Hematopoietic multipotent progenitor cell (in vitro differentiated cells): ENCODE measurements at regions not wholly inside any gene's neighbourhood (a gene's known extent, or its start where the extent isn't known, plus 50 kb on each side); places are given as distances from the start of the nearest gene placed in this dataset.
"Not testable (repeated sequence)": the region's sequence is repeated elsewhere in the genome, so short reads cannot be mapped to it uniquely, and the experiment has no call there.

Source experiments
- DNase-seq, 3 donors: peaks; one replicate each; pipeline ENCODE4 v3.0.0-alpha.2; 2011 to 2015; ENCODE audit warnings: low read depth in 2 of 3, low spot score in 2 of 3

DNA sequence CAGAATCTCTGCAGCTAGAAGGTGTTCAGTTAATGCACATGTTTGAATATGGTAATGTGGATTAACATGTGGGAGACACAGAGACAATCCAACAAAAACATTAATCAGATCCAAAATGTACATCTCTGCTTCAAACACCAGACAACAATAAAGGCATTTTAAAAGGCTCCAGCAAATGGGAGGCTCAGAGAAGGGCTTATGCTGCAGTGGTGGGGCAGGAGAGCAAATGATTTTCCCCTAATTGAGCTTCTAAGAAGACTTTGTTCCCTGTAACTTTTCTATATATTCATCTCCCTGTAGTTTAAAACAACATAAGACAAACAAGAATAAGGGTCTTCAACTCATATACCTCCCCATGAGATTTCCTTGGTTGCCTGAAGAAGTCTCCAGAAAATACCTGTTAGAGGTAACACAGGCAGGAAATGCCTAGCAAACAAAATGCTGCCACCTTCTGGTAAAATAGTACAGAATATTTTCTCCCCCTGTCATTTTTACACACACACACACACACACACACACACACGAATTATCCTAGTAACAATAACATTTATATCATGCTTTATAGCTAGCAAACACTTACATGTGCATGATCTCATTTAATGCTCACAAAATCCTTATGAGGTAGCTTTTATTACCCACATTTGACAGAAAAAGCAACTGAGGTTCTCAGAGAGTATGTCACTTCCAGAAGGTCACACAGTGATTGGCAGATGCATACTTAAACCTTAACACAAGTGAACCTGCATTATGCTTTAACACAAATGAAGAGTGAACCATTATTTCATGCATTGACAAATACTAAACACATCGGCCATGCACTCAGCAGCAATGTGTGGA, 123.4 kb upstream of the MB21D2 start:
- peak in 2 of 3 donors; percentile 25 to 53 for DNase-seq

DNA sequence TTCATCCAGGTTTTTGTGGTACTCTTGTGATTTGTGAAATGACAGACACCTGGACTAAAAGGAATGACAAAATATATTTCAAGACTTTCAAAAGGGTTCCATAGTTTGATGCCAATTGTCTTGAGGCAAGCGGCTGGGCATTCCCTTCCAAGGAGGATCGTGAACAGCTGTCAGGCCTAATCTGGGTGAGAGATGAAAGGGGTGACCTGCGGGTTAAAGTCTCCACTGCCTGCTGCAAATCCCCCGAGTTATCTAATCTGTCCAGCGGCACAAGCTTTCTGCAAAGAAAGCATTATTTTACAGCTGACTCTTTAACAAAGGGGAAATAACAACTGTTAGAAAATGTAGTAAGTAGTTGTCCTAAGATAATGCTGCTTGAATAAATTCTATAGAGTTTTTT, 128.7 kb upstream of the MB21D2 start:
- DNase-seq = no peak

DNA sequence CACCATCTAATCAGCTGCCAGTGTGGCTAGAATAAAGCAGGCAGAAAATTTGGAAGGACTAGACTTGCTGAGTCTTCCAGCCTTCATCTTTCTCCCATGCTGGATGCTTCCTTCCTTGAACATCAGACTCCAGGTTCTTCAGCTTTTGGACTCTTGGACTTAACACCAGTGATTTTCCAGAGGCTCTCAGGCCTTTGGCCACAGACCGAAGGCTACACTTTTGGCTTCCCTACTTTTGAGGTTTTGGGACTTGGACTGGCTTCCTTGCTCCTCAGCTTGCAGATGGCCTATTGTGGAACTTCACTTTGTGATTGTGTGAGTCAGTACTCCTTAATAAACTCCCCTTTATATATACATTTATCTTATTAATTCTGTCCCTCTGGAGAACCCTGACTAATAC, 129.8 kb upstream of the MB21D2 start:
- not testable (repeated sequence) for DNase-seq

- no peak for DNase-seq
Measured at GRCh38 chr3:193048127-193048526, 130.5 kb upstream of the MB21D2 start.

- no peak for DNase-seq
Measured at GRCh38 chr3:193049935-193050334, 132.3 kb upstream of the MB21D2 start.

- DNase-seq = no peak
Measured at GRCh38 chr3:193051314-193051713, 133.7 kb upstream of the MB21D2 start.

DNA sequence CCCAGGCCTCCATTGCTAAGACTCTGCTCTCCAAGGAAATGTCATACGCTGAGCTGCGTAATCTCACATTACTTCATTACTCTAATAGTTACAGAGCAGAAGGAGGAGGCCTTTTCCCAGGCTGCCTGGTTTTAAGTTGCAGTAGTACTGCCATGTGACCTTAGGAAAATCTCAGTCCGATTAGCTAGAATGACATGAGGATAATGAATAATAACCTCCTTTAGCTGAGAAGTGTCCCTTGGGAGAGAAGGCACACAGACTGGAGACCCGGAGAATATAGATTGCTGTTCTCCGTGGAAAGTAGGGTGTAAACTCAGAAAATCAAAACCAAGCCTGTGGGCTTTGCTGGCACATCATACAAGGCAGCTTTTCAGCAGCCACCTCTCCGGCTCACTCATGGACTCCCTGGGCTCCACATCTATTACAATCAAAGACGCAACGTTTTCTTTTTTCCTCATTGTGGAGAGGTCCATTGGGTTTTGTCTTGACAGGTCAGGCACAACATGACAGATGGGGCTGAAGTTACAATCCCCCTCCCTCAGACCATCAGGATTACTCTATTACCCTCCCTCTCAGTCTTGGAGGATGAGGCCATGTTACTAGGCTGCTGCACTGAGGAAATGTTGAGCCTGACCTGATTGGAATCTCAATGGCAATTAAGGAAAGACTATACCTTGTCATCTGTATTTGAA, 134.8 kb upstream of the MB21D2 start:
- no peak for DNase-seq

- no peak for DNase-seq
Measured at GRCh38 chr3:193053046-193053435, 135.4 kb upstream of the MB21D2 start.

DNA sequence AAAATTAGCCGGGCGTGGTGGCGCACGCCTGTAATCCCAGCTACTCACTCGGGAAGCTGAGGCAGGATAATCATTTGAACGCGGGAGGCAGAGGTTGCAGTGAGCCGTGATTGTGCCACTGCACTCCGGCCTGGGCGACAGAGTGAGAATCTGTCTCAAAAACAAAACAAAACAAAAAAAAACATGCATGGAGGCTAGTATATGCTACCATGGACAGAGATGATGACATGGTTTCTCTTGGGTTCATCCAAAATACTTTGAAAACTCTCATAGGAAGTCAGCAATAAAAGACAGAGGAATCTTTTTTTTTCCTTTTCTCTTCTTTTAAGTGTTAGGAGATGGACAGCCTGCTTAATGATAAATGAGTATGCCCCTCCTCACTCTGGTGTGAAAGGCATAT, 137.7 kb upstream of the MB21D2 start:
- DNase-seq = no peak

- no peak for DNase-seq
Measured at GRCh38 chr3:193057616-193058015, 140.0 kb upstream of the MB21D2 start.

- no peak for DNase-seq
Measured at GRCh38 chr3:193060748-193061546, 143.3 kb upstream of the MB21D2 start.

GRCh38 chr3:193068365-193068764, 150.7 kb upstream of the MB21D2 start:
- no peak for DNase-seq

DNA sequence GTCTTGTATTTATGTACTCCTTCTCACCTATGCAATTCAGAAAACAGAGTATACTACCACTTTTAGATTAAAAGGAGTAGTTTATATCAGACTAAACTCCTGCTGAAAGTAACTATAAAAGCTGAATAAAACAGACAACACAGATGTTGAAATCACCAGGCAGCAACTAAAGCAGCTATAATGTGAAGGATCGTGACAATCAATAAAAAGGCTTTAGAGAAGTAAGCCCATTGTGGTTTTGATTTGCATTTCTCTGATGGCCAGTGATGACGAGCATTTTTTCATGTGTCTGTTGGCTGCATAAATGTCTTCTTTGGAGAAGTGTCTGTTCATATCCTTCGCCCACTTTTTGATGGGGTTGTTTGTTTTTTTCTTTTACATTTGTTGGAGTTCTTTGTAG, 152.1 kb upstream of the MB21D2 start:
- not testable (repeated sequence) for DNase-seq

- no peak for DNase-seq
Measured at GRCh38 chr3:193078996-193079753, 161.5 kb upstream of the MB21D2 start.

- no peak for DNase-seq
Measured at GRCh38 chr3:193080821-193081365, 160.1 kb upstream of the PLAAT1 start.

GRCh38 chr3:193085655-193086054, 155.4 kb upstream of the PLAAT1 start:
- no peak for DNase-seq

DNA sequence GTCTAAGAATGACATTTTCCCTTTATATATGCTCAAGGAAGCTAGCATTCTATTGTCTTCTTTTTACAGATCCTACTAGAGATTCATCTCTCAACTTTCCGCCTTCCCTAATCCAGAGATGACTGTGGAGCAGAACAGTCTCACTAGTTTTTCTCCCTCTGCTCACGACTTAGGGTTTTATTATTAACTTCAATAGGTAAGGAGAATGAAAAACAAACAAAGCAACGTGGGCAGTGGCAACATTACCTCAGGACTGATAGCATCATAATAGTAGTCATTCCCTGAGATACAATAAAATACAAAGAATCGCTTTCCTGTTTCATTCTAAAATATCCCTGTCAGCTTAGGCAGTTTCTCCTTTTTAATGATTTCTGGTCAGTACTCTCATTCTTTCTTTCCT, 154.3 kb upstream of the PLAAT1 start:
- no peak for DNase-seq

GRCh38 chr3:193087336-193087735, 153.7 kb upstream of the PLAAT1 start:
- DNase-seq = no peak

DNA sequence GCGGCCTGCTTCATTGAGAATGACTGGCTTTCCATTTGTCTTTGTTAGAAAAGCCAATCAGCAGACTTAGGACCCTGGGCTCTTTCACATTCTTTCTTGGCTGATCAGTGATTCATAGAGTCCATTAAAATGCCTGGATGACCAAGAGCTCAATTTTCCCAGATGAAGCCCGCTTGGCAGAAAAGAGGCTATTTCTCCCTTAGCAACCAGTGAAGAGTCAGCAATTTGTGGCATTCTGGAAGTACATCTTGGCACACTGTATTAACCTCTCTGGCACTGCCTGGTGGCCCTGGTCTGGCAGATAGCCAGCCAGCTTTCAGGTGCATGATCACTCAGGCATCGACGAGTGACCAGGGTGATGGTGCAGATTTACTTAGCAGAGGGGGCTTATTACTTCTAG, 145.7 kb upstream of the PLAAT1 start:
- DNase-seq = no peak

DNA sequence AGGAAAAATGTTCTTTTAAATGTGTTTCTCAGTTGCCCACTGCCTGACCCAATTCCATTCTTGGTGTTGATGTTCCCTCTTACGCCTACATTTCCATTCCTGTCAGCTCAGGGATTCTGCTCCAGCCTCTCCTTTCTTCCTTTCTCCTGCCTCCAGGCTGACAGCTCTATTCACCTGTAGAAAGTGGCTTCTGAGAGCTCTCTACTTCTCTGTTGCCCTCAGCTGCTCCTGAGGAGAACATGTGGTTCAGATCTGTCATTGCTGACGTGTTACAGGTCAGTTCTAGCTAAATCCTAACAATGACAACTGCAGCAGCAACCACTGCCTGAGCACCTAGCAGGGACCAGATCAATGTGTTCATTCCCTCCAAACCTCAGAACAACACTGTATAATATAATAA, 144.9 kb upstream of the PLAAT1 start:
- DNase-seq = no peak
